ENCODE measurements at regions not wholly inside any gene's neighbourhood (a gene's known extent, or its start where the extent isn't known, plus 50 kb on each side); places are given as distances from the start of the nearest gene placed in this dataset.

- 0 out of 4 replicates have a peak, but pooled peaks of 1 of the 2 experiments have one; percentile 50 for TF ChIP-seq ZNF318 (IDR thresholded peaks at IDR 0.05; ENCODE audit: borderline replicate concordance in 1 of 2, low read depth in 1 of 2)
- peak in 1 of 2 experiments; percentile 20 for TF ChIP-seq NCOA2 (IDR thresholded peaks at IDR 0.05; ENCODE audit: partially characterized antibody in 2 of 2)
- TF ChIP-seq GTF2B (IDR thresholded peaks at IDR 0.05; ENCODE audit: extremely low read depth, insufficient read length) = no peak
- no peak for TF ChIP-seq RBFOX2 (IDR thresholded peaks at IDR 0.05; ENCODE audit: low read depth, low read length)
- TF ChIP-seq, protein P1, sequence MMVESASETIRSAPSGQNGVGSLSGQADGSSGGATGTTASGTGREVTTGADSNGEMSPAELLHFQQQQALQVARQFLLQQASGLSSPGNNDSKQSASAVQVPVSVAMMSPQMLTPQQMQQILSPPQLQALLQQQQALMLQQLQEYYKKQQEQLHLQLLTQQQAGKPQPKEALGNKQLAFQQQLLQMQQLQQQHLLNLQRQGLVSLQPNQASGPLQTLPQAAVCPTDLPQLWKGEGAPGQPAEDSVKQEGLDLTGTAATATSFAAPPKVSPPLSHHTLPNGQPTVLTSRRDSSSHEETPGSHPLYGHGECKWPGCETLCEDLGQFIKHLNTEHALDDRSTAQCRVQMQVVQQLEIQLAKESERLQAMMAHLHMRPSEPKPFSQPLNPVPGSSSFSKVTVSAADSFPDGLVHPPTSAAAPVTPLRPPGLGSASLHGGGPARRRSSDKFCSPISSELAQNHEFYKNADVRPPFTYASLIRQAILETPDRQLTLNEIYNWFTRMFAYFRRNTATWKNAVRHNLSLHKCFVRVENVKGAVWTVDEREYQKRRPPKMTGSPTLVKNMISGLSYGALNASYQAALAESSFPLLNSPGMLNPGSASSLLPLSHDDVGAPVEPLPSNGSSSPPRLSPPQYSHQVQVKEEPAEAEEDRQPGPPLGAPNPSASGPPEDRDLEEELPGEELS (CRISPR knock-in tag; IDR thresholded peaks at IDR 0.05; ENCODE audit: borderline replicate concordance) = no peak
- TF ChIP-seq LEF1 (IDR thresholded peaks at IDR 0.05) = peak; percentile 62
- TF ChIP-seq CBX3 (IDR thresholded peaks at IDR 0.05; ENCODE audit: borderline replicate concordance in 1 of 2, low read length in 2 of 2) = peak in 1 of 2 experiments; percentile 80; a peak in 2 of 3 replicates
- no peak for TF ChIP-seq ZBTB2 (IDR thresholded peaks at IDR 0.05)
- no peak for TF ChIP-seq TEAD1 (CRISPR knock-in tag; IDR thresholded peaks at IDR 0.05)
- peak; percentile 42; the same call in 1 of the 2 replicates for TF ChIP-seq CXXC5 (CRISPR knock-in tag; IDR thresholded peaks at IDR 0.05)
- peak; percentile 77 for TF ChIP-seq THRA (IDR thresholded peaks at IDR 0.05)
- TF ChIP-seq BCOR (IDR thresholded peaks at IDR 0.05) = peak; percentile 76
Measured at GRCh38 chr10:28838908-28839307, 161.6 kb downstream of the BAMBI start (continued).
